ENCODE measurements at regions not wholly inside any gene's neighbourhood (a gene's known extent, or its start where the extent isn't known, plus 50 kb on each side); places are given as distances from the start of the nearest gene placed in this dataset.
A peak's percentile ranks its signal among the peaks of the same experiment; 100 is the strongest.

DNA sequence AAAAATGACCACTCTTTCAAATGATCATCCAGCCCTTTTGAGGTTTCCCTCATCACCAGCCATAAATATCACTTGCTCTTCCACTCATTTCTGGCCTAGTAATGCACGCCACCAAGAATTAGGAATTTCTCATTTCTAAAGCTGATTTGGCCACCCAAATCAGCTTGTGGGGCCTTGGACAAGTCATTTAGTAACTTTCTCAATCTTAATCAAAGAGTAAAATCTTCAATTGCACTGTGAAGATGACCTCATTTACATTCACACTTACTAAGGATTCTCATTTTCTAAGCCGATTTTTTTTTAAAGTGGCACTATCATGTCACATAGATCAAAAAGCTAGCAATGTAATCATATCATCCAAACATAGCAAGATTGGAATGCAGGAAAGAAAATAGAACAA lies 150.0 kb upstream of the HHIP start:
- Mint-ChIP-seq H3K9me3 (no peaks in the 10 kb centered on the region), H3K4me3 (no peak overlapping the region), H3K36me3 (no peaks in the 10 kb centered on the region), H3K27me3 (no peaks in the 10 kb centered on the region), H3K4me1 (no peaks in the 10 kb centered on the region), H3K27ac (no peak overlapping the region)
- DNase-seq (no peak), ATAC-seq (replicated peaks) (no peak)

- Mint-ChIP-seq H3K27me3 (no peaks in the 10 kb centered on the region), H3K9me3 (no peaks in the 10 kb centered on the region), H3K36me3 (no peaks in the 10 kb centered on the region), H3K27ac (no peak overlapping the region), H3K4me1 (peaks cover 4 to 6% of the 10 kb centered on the region in 2 donors), H3K4me3 (no peak overlapping the region)
- DNase-seq, result no peak
- ATAC-seq (replicated peaks), result no peak
These were observed 146.2 kb upstream of the HHIP start for GRCh38 chr4:144499777-144500176.

DNA sequence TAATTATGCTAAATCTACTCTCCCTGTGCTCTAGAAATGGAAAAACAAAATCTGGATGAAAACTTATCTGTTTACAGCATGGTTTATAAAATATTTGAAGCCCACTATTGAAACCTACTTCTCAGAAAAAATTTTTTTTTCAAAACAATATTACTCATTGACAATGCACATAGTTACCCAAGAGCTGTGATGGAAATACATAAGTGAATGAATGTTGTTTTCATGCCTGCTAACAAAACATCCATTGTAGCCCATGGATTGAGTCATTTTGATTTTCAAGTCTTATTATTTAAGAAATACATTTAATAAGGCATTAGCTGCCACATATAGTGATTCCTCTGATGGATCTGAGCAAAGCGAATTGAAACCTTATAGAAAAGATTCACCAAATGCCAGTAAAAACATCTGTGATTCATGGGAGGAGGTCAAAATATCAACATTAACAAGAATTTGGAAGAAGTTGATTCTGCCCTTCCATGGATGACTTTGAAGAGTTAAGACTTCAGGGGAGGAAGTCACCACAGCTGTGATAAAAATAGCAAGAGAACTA lies 144.7 kb upstream of the HHIP start:
- Mint-ChIP-seq H3K27ac (no peak overlapping the region), H3K36me3 (no peaks in the 10 kb centered on the region), H3K4me1 (peaks cover 4 to 6% of the 10 kb centered on the region in 2 donors), H3K27me3 (no peaks in the 10 kb centered on the region), H3K9me3 (no peaks in the 10 kb centered on the region), H3K4me3 (no peak overlapping the region)
- DNase-seq (no peak), ATAC-seq (replicated peaks) (no peak)

GRCh38 chr4:144504883-144505282 lies 141.1 kb upstream of the HHIP start:
- H3K36me3 Mint-ChIP-seq, result no peaks in the 10 kb centered on the region
- H3K4me3 Mint-ChIP-seq, result no peak overlapping the region
- H3K27ac Mint-ChIP-seq, result no peak overlapping the region
- H3K4me1 Mint-ChIP-seq, result peaks cover 4 to 6% of the 10 kb centered on the region in 2 donors
- DNase-seq (no peak), ATAC-seq (replicated peaks) (no peak)
- H3K27me3 Mint-ChIP-seq, result peaks cover 0 to 4% of the 10 kb centered on the region in 2 donors
- no peaks in the 10 kb centered on the region for H3K9me3 Mint-ChIP-seq

- DNase-seq, result no peak
- no peak overlapping the region for H3K27ac Mint-ChIP-seq
- no peak overlapping the region for H3K4me3 Mint-ChIP-seq
- no peaks in the 10 kb centered on the region for H3K9me3 Mint-ChIP-seq
- H3K4me1 Mint-ChIP-seq, result no peaks in the 10 kb centered on the region
- no peaks in the 10 kb centered on the region for H3K36me3 Mint-ChIP-seq
- peaks cover 0 to 4% of the 10 kb centered on the region in 2 donors for H3K27me3 Mint-ChIP-seq
- ATAC-seq (replicated peaks), result no peak
These were observed 138.4 kb upstream of the HHIP start for GRCh38 chr4:144507311-144508101.

GRCh38 chr4:144509088-144510015 lies 136.6 kb upstream of the HHIP start:
- H3K9me3 Mint-ChIP-seq, result no peaks in the 10 kb centered on the region
- H3K27ac Mint-ChIP-seq, result no peak overlapping the region

DNA sequence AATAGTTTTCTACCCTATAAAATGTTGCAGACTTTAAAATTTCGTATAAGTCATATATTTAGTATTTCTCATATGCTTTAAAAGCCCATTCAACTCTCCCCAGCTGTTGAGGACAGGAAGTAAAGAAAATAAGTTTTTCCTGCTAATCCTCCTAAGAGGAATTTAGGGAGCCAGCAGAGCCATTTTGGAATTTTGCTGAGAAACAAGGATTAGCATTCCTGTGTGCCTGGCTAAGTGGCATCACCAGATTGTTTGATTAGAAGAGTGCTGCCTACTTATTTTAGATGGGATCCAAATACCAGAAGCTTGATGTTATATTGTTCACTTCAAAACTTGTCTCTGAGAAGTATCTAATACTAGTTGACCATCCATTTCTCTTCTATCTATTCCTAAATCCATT lies 131.2 kb upstream of the HHIP start:
- no peaks in the 10 kb centered on the region for H3K36me3 Mint-ChIP-seq
- no peaks in the 10 kb centered on the region for H3K9me3 Mint-ChIP-seq
- H3K27me3 Mint-ChIP-seq, result peaks cover 4 to 5% of the 10 kb centered on the region in 2 donors
- no peak for DNase-seq
- no peaks in the 10 kb centered on the region for H3K4me1 Mint-ChIP-seq
- ATAC-seq (replicated peaks), result no peak
- no peak overlapping the region for H3K4me3 Mint-ChIP-seq
- no peak overlapping the region for H3K27ac Mint-ChIP-seq

More at GRCh38 chr4:144509088-144510015, 136.6 kb upstream of the HHIP start:
- DNase-seq (no peak), ATAC-seq (replicated peaks) (no peak)
- peaks cover 4 to 5% of the 10 kb centered on the region in 2 donors for H3K27me3 Mint-ChIP-seq
- H3K4me1 Mint-ChIP-seq, result no peaks in the 10 kb centered on the region
- H3K4me3 Mint-ChIP-seq, result no peak overlapping the region
- no peaks in the 10 kb centered on the region for H3K36me3 Mint-ChIP-seq

DNA sequence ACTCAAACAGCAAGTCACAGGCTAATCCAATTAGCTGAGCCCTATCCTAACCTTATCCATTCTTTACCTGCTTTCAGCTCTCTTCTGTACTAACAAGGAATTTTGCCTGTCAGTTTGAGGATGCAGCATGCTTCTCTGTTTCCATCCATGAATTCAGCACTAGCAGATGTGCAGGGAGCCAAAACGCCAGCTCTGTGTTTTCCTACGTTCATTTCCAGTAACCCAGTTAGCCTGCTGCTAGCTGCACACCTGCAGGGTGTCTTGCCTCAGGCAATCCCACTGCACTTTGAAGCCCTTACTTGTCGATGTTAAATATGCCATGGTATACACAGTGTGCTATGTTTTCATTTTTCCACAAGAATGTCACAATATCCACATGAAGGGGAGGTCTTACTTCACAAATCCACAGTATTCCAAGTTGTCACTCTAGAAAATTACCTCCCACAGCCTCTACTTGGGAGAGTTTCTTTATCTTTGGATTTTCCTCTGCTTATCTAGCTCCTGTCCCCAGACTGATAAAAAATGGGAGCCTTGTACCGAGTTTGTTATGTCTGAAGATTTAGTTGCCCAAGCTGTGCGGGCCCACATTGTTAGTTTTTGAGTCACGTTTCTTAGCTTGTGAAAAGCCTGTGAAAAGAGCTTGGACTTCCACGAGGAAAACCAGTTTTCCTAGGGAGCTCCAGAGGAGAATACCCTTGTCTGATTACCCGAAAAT lies 127.6 kb upstream of the HHIP start:
- H3K9me3 Mint-ChIP-seq, result no peaks in the 10 kb centered on the region
- no peaks in the 10 kb centered on the region for H3K4me1 Mint-ChIP-seq
- no peaks in the 10 kb centered on the region for H3K36me3 Mint-ChIP-seq
- H3K27ac Mint-ChIP-seq, result no peak overlapping the region
- H3K27me3 Mint-ChIP-seq, result peaks cover 2 to 4% of the 10 kb centered on the region in 2 donors
- H3K4me3 Mint-ChIP-seq, result no peak overlapping the region
- DNase-seq (no peak), ATAC-seq (replicated peaks) (no peak)

GRCh38 chr4:144531841-144532240 lies 114.1 kb upstream of the HHIP start:
- Mint-ChIP-seq H3K9me3 (no peaks in the 10 kb centered on the region), H3K27me3 (no peaks in the 10 kb centered on the region), H3K4me1 (no peaks in the 10 kb centered on the region), H3K27ac (no peak overlapping the region), H3K4me3 (no peak overlapping the region), H3K36me3 (no peaks in the 10 kb centered on the region)
- ATAC-seq (replicated peaks) (no peak), DNase-seq (no peak)

GRCh38 chr4:144547678-144548298 lies 98.2 kb upstream of the HHIP start:
- DNase-seq (no peak), ATAC-seq (replicated peaks) (peak; percentile 98 to 99)
- peak overlapping the region; percentile 31 for H3K27ac Mint-ChIP-seq
- H3K27me3 Mint-ChIP-seq, result no peaks in the 10 kb centered on the region
- H3K36me3 Mint-ChIP-seq, result no peaks in the 10 kb centered on the region
- H3K9me3 Mint-ChIP-seq, result peaks cover 5 to 9% of the 10 kb centered on the region in 2 donors
- no peak overlapping the region for H3K4me3 Mint-ChIP-seq
- H3K4me1 Mint-ChIP-seq, result peaks cover 4 to 8% of the 10 kb centered on the region in 2 donors

- H3K36me3 Mint-ChIP-seq, result no peaks in the 10 kb centered on the region
- no peak overlapping the region for H3K27ac Mint-ChIP-seq
- H3K4me3 Mint-ChIP-seq, result no peak overlapping the region
- no peak for ATAC-seq (replicated peaks)
- peaks cover 0 to 8% of the 10 kb centered on the region in 2 donors for H3K4me1 Mint-ChIP-seq
- H3K27me3 Mint-ChIP-seq, result peaks cover 0 to 4% of the 10 kb centered on the region in 2 donors
- DNase-seq, result no peak
- peaks cover 0 to 1% of the 10 kb centered on the region in 2 donors for H3K9me3 Mint-ChIP-seq
These were observed 89.3 kb upstream of the HHIP start for GRCh38 chr4:144556636-144557035.

- Mint-ChIP-seq H3K4me1 (peaks cover 2 to 11% of the 10 kb centered on the region in 2 donors), H3K9me3 (peaks cover 0 to 1% of the 10 kb centered on the region in 2 donors), H3K27ac (no peak overlapping the region), H3K4me3 (no peak overlapping the region), H3K36me3 (no peaks in the 10 kb centered on the region), H3K27me3 (peaks cover 3 to 6% of the 10 kb centered on the region in 2 donors)
- ATAC-seq (replicated peaks), result no peak
- no peak for DNase-seq
These were observed 88.6 kb upstream of the HHIP start for GRCh38 chr4:144557404-144557803.

DNA sequence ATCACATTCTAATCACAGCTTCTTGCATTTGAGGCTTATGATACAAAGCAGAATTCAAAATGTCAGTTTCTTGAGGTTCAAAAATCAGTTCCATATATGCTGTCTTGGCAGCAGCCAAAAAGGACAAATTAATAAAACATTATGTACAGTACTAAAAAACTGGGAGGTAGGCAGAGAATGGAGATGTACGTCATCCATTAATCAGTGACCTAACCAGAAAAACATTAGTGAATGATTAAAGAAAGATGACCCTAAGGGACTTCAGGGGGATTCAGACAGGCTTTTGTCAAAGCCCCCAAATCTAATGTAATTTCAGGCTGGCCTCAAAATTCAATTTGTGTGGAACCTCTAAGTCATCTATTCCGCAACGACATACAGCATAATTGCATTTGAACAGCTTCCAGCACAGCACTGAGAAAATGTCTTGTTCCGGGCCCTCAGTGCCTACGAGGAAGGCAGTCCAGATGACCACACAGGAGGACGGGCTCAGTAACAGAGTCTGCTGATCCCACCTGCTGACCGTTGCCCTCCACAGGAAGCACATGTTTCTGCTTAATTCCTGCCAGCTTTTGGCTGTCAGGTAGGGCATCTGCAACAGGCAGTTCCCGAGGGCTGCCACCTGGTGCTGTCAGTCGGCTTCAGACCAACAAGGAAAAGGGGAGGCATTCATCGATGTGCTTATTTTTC lies 83.8 kb upstream of the HHIP start:
- Mint-ChIP-seq H3K27me3 (peaks cover 4 to 5% of the 10 kb centered on the region in 2 donors), H3K27ac (no peak overlapping the region), H3K9me3 (no peaks in the 10 kb centered on the region), H3K4me3 (no peak overlapping the region), H3K4me1 (peaks cover 5 to 32% of the 10 kb centered on the region in 2 donors), H3K36me3 (no peaks in the 10 kb centered on the region)
- no peak for DNase-seq
- ATAC-seq (replicated peaks), result no peak
